Embryonic facial prominence (tissue), 1 donor: ENCODE measurements at regions not wholly inside any gene's neighbourhood (a gene's known extent, or its start where the extent isn't known, plus 50 kb on each side); places are given as distances from the start of the nearest gene placed in this dataset.

Source experiments
- DNase-seq: peaks from one replicate; pipeline ENCODE4 v3.0.0-alpha.2; 2016; ENCODE audit errors: extremely low spot score

DNA sequence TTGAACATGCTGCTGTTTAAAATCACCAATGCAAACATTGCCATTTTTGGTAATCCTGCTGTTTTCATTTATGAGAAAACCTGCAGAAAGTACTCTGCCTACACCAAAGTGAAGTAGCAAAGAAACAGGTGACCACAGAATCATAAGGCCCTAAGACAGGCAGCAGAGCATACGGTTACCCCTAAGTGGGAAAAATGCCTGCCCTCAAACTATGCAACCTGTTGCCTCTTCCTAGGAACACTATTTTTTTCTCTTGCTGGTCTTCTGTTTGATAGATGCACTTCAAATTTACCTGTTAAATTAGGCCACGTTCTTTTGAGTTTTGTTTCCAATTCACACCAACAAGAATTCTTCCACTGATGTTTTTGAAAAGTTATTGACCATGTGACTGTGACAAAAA is 89.5 kb upstream of the RAB4A start:
- DNase-seq: no peak

DNA sequence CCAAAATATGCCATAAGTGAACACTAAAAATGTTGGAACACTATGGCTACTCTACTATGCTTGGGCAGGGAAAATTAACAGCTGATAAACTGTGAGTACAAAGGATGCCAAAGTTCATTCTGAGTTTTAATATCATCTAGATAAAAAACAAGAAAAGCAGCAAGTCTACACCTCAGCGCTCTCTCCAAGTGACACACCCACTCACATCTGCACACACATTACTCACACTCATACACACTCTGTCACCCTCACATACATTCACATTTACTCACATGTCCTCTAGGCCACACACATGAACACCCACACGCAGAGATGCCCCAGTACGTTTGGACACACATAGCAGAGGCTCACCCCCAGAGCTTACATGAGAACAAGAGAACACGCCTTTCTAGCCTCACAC is 87.3 kb upstream of the RAB4A start:
- DNase-seq: no peak

DNA sequence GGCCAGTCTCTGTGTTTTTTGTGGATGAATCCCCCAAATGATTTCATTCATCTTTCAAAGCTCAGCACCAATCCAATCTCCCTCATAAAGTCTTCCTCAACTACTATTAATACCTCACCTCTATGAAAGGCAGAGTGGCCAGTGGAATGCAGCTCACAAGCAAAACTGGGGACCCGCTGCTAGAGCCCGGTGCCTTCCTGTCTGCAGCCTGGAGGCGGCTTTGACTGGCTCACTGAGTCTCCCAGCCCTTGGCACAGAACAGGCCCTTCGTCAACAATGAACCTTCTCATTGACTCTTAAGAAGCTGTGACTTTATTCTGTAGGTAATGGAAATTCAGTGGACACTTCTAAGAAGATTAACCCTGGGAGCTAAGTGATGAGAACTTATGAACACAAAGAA is 86.8 kb upstream of the RAB4A start:
- no peak for DNase-seq

DNA sequence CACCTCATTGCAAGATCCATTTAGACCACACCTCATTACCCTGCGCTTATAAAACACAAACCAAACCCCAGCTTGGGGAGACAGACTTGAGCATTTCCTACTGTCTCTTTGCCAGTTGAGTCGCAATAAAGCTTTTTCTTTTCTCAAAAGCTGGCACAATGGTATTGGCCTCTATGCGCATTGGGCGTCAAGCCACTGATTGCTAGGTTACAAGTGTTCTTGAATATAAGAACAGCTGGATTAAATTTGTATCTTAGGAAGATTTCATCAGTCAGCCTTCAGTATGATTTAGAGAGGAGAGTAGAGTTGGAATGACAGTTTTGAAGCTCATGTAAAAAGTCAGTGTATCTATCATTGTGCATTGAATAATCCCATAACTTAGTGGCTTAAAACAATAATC is 84.9 kb upstream of the RAB4A start:
- no peak for DNase-seq

DNA sequence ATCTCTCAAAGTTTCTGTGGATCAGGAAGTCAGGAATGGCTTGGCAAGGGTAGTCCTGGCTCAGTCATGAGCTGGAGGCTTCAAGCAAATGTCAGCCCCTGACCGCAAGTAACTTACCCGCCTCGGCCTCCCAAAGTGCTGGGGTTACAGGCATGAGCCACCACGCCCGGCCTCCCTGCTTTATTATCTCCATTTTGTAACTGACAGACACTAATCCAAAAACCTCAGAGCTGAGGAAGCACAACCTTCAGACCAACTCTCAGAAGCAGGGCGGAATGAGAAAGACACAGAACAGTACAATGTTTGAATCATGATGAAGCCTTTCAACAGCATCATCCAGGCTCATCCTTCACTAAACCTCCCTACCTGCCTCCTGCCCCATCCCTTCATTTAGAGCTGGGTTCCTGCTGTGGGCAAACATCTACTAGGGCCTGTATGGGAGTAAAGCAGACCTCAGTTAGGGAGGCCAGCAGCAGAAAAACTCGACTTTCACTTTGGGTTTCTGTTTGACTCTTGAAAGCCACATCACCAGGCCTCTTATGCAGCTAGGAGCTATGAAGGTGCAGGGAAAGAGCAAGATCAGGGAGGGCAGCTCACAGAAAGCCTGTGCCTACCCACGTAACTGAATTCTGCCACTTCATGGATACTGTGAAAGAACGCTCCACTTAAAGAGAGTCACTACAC is 84.4 kb upstream of the RAB4A start:
- DNase-seq: no peak

DNA sequence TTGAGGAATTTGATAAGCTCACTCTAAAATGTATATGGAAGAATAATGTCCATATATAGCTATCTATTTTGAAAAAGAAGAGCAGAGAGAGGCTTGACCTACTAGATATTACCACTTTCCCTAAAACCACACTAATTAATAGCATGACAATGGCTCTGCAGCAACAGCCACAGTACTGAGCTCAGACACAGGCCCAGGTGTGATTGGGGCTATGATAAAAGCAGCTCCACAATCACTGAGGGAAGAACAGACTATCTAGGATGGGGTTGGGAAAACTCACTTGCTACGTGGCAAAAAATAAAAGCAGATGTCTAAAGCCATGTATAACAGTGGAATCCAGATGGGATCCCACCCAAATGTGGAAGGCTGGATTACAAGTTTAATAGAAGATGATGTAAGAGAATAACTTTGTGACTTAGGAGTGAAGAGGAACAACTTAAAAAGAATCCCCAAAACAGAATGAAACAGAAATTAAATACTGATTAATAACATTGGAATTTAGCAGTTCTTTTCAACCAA is 80.8 kb upstream of the RAB4A start:
- DNase-seq: no peak

DNA sequence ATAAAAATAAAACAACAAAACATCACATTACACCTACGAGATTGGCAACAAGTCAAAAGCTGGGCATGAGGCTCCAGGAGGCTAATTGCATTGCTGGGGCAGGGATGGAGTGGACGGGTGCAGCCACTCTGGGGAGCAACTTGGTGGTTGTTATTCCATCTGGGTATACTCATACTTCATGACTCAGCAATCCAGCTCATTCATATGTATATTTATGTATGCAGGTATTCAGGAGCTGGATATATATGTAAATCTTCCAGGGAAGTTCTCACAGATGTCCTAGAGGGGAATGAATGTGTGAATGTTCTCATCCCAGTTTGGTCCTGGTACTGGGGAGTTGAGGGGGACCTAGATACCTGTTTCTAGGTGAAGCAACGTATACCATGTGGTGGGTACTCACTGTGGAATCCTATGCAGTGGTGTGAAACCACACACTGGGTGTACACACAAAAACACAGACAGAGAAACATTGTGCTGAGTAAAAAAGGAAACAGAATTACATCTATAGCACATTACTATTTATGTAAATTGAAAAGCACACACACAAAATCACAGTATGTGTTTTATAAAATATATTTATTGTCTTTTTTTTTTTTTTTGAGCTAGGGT is 79.7 kb upstream of the RAB4A start:
- no peak for DNase-seq

DNA sequence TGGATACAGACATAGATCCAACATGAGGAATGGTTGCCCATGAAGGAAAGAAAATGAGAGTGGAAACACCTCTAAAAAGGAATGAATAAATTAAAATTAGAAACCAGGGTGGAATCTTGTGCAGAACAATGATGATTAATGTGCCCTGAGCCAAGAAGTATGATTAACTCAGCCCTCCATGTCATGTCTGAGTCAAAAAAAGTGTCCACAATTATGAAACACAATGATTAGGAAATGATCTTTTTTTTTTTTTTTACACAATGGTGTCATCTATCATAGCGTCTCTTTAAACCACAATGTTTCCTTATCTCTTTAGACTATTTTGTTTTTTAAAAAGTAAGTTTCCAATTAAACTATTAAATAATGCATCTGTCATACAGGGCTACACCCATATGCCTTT is 78.9 kb upstream of the RAB4A start:
- DNase-seq: no peak

DNA sequence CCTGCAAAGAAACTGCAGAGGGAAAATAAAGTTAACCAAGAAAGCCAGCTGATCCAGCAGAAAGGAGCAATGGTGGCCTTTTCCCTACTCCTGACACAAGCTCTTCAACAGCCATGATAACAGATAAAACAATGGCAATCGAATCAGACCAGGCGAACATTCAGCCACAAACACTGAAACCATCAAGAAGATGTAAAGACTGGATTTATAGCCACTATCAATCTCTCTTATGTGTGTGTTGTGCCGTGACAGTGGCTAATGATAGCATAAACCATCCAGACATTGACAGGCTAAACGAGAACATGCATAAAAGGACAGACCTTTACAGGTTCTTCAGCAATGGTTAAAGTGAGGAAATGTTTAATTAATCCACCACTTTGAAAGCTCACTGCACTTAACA is 78.1 kb upstream of the RAB4A start:
- DNase-seq: no peak

DNA sequence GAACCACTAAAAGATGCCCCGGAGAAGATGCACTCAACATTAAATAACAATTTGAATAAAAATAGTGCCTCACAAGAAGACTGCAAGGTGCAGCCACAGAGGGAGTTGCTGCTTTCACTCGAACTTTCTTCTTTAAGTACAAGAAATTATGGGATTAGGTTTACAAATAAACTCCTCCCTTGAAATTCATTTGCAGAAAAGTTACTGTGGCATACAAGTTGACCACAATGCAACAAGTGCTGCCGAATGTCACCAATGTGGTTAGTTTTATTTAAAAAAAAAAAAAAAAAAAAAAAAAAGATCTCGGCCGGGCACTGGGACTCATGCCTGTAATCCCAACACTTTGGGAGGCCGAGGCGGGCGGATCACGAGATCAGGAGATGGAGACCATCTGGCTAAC is 76.8 kb upstream of the RAB4A start:
- DNase-seq: no peak

DNA sequence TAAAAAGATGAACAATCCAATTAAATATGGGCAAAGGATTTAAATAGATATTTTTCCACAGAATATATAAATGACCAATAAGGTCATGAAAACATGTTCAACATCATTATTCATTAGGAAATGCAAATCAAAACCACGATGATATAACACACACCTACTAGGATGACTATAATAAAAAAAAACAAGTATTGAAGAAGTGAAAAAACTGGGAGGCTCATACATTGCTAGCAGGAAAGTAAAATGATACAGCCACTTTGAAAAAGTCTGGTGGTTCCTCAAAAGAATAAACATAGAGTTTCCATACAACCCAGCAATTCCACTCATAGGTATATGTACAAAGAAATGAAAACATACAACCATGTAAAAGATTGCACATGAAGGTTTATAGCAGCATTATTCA is 75.7 kb upstream of the RAB4A start:
- DNase-seq: no peak

DNA sequence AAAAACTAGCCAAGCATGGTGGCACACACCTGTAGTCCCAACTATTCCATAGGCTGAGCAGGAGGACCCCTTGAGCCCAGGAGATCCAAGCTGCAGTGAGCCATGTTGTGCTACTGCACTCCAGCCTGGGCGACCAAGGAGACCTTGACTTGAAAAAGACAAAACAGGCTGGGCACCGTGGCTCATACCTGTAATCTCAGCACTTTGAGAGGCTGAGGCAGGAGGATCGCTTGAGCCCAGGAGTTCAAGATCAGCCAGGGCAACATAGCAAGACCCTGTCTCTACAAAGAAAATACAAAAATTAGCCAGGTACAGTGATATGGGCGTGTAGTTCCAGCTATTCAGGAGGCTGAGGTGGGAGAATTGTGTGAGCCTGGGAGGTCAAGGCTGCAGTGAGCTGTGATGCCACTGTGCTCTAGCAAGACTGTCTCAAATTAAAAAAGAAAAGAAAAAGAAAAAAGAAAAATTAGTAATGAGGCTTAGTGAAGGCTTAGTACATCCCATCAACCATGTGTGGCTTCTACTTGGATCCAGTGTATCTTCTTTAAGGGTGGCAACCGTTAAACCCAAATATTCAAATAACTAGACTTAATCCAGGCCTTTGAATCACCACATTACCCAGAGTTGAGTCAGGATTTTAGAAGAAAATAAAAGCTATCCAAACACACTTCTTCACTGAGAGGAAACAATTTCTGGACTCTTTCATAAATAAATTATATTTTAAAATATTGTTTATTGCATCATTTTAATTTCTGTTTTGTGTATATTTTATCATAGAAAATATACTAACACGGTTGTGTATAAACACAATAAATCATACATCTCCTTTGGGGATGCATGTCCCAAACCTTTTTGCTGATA is 74.3 kb upstream of the RAB4A start:
- no peak for DNase-seq

DNA sequence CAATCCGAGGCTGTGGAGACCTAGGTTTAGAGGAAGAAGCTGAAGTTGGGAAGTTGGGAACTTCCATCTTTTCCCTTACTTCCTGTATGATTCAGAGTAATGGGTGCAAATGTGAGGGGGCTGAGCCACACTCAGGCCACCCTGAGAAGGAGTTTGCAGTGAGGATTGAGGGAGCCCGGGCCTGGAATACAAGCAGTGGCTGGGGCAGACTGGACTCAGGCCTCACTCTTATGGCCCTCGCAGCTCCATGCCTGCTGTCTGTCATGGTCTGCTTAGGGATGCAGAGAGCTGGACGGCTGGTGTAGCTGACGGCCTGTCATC is 73.7 kb upstream of the RAB4A start:
- no peak for DNase-seq

DNA sequence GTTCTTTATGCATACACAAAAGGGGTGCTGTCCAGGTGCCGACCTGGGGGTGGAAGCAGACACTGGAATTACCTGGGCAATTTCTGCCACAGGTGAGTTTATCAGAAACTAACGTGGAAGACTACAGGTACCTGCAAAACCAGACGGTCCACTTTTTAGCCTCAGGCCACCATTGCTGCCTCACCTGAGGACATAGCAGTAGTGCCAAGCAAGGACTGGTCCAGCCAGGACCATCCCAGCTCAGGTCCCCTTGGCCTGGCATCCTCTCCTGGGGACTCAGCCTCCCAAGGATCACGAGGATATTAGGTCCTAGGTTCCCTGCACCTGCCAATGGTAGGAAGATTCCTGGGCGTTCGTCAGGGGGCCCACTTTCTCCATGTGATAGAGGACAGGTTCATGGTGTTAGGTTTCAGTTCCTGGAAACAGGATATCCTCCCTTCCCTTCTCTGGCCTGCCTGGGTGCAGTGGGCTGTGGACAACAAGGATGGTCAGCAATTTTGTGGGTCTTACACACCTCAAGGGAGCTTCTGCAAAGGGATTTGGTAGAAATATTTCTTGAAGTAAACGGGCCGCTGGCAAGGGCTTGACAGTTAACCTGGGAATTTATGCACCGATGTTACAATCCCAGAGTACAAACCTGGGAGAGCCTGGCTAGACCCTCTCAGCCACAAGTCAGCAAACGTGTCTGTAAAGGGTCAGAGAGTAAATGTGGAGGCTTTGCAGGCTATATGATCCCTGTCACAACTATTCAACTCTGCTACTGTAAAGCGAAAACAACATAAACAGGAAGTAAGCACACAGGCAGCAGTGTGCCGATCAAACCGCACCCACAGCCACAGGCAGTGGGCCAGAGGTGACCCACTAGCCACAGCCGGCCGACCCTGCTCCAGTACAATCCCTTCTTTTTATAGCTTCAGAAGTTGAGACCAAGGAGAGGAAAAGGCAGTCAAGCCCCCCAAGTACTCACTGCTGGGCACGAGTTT is 71.4 kb upstream of the RAB4A start:
- no peak for DNase-seq

DNA sequence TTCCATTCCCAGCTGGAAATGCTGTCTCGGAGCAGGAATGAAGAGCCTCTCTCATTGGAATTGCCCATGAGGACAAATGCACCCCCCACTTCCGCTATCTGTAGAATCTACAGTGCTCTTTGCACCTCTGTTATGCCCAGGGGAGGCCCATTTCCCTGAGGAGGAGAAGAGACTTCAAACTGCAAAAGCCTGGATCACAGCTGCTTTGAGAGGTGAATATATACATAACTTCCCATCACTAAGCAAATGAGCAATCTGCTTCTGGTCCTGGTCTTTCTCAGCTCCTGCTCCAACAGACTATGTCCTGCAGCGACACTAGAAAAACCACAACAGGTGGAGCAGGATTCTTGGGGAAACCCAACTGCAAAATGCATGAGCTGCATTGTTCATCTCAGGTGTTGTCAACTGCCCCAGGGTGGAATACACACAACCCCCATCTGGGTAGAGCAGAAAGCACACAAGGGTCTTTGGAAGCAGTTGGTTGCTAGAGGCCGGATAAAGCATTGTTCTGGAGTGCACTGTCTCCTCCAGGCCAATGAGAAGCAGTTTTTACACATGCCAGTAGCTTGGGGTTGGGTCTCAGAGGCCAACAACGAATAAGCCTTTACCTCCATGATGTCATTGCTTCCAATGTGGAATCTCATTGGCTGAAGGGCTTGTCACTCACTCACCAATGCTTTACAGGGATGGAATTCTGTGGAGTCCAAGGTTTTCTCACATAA is 67.7 kb upstream of the RAB4A start:
- DNase-seq: peak; percentile 41

DNA sequence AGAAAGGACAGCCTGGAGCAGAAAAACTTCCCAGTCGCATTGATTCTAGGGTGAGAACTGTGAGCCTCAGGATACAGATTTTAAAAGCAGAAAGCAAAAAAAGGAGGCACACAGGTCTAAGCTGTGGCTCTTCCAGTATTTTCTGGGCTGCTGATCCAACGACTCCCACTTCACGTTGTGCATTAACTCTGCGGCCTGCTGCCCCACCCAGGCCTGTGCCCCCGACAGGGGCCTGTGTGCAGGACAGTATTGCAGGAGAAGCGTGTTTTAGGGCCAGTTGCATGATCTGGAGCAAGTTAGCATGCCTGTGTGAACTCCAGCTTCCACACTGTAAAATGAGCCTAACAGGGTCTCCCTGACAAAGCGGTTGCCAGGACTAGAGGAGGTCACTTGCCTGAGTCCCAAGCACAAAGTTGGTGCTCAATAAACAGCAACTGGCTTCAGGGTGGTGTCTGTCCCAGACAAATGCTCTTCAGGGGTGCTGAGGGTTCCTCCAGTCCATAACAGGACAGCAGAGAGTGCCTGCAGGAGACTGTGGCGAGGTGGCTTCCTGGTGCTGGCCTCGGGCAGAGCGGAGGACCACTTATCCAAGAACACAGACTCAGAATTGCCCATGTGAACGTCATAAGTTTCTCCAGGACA is 66.8 kb upstream of the RAB4A start:
- DNase-seq: no peak

DNA sequence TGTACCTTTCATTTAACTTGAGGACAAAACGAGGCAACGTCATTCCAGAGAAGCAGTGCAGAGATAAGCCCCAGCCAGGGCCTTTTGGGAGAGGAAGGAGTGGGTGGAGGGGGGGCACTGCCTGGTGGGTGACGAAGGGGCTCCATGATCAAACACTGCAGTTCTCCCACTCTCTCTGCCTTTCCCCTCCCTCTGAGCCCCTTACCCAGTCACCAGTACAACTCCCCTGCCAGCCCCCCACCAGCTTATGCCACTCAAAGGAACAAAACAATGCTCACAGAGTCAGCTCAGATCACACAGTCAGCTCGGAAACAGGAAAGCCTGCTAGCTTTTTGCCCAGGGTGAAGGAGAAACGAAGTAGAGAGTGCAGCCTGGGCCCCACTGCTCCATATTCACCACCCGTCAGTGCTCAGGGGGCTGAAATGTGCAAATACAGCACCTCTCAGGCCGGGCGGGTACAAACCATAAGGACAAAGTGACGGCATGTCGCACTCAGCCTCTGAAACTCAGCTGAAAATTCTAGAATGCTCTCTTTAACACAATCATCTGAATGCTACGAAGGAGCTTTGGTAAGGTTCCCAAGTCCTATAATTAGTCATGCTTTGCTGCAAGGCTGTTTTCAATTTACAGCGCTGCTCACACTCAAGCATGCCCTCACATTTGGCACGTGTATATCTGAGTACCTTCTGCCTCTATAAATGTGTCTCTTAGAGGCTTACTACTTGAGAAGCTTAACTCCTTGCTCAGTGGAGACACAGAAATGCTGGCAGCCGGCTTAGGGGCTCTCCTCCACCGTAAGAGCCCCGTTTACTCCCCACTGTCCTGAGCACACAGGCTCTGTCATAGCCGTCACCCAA is 65.8 kb upstream of the RAB4A start:
- peak; percentile 58 for DNase-seq

DNA sequence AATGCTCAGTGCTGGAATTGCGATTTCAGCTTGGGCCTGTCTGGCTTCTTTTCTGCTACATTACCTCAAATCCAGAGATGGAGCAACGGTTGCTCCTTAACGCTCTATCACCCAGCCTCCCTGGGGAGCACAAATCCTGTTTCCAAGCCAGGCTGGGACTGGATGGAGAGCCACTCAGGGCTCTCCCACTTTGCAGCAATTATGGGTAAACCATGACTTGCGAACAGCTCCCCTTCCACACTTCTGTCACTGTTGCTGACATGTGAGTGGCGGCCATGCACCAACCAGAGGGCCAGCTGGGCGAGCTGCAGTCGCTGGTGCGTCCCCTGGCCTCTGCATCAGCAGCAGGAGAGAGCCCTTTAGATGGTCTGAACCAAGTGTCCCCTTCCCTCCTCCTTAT is 65.1 kb upstream of the RAB4A start:
- no peak for DNase-seq

DNA sequence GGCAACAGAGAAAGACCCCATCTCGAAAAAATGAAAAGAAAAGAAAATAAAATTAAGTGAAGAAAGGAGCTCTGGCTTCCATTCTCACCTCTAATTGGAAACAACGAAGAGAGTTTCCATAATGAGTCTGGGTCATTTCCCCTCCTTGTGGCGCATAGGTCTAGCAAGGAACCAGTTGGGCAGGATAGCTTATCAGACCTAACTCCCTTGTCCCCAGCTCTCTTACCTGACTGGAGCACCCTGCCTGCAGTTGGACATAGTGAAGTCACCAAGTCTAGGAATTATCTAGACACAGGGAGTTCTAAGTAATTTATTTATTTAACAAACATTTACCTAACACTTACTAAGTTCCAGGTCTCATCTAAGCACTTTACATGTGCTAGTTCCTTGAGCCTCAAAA is 63.0 kb upstream of the RAB4A start:
- no peak for DNase-seq

DNA sequence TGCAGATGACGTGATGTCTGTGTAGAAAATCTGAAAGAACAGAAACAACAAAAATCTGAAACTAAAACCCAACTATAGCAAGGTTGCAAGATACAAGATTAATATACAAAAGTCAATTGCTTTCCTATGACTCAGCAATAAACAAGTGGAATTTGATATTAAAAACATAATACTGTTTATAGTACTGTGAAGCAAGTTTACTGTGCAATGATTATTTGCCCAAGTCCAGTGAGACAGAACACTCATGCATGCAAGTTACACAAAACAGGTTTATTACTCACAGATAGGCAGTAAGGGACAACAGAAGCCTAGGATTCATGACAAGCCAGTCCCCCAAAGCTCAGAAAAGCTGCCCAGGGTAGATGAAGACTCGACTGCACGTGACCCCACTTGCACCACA is 62.4 kb upstream of the RAB4A start:
- no peak for DNase-seq
